ENCODE measurements at regions not wholly inside any gene's neighbourhood (a gene's known extent, or its start where the extent isn't known, plus 50 kb on each side); places are given as distances from the start of the nearest gene placed in this dataset.

- TF ChIP-seq CTCF (IDR thresholded peaks at IDR 0.05) (no peak), TFCP2L1 (CRISPR knock-in tag; IDR thresholded peaks at IDR 0.05) (no peak), POLR2A (IDR thresholded peaks at IDR 0.05; ENCODE audit: low read length) (no peak), POLR2AphosphoS2 (conservative IDR thresholded peaks at IDR 0.05; ENCODE audit: low read length) (no peak), MAZ (IDR thresholded peaks at IDR 0.05; ENCODE audit: borderline replicate concordance, low read depth, low read length) (no peak), CHD4 (IDR thresholded peaks at IDR 0.05; ENCODE audit: borderline replicate concordance) (no peak), RFX5 (IDR thresholded peaks at IDR 0.05) (no peak), USF2 (IDR thresholded peaks at IDR 0.05) (no peak), CBX8 (IDR thresholded peaks at IDR 0.05) (no peak), EP300 (IDR thresholded peaks at IDR 0.05) (no peak), BCL3 (IDR thresholded peaks at IDR 0.05) (no peak)
Observed at GRCh38 chr14:53710615-53711014, 246.0 kb downstream of the BMP4 start.

All from A549 (cell line).